ENCODE measurements at regions not wholly inside any gene's neighbourhood (a gene's known extent, or its start where the extent isn't known, plus 50 kb on each side); places are given as distances from the start of the nearest gene placed in this dataset.

DNA sequence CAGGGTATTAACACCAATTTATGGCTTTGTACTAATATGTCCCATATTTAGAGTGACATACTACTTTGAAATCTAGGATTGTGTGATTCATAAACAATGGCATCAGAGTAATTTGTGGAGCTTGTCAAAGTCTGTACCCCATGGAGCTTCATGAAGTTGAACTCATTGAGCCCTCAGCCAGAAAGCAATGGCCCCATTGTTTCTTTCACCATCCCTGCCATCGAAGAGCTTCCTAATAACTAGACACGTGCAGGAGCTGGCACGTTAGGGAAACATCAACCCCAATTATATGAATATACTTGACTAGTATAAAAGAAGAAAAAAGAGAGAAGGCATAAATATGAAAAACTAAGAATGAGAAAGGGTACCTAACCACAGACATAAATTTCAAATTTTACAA, 206.6 kb downstream of the CXCL12 start:
- no peak for TF ChIP-seq POLR2A (IDR thresholded peaks at IDR 0.05; ENCODE audit: low read depth)
- TF ChIP-seq, protein P1, sequence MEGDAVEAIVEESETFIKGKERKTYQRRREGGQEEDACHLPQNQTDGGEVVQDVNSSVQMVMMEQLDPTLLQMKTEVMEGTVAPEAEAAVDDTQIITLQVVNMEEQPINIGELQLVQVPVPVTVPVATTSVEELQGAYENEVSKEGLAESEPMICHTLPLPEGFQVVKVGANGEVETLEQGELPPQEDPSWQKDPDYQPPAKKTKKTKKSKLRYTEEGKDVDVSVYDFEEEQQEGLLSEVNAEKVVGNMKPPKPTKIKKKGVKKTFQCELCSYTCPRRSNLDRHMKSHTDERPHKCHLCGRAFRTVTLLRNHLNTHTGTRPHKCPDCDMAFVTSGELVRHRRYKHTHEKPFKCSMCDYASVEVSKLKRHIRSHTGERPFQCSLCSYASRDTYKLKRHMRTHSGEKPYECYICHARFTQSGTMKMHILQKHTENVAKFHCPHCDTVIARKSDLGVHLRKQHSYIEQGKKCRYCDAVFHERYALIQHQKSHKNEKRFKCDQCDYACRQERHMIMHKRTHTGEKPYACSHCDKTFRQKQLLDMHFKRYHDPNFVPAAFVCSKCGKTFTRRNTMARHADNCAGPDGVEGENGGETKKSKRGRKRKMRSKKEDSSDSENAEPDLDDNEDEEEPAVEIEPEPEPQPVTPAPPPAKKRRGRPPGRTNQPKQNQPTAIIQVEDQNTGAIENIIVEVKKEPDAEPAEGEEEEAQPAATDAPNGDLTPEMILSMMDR (IDR thresholded peaks at IDR 0.05) = no peak
